Panc1 (cell line): ENCODE measurements at regions not wholly inside any gene's neighbourhood (a gene's known extent, or its start where the extent isn't known, plus 50 kb on each side); places are given as distances from the start of the nearest gene placed in this dataset.

Source experiments
- ATAC-seq: fragments of 200-7000 bp; cut with Tn5 transposase; 2 replicates; pipeline ENCODE4 v1.9.1; 2020; ENCODE audit warnings: mild to moderate bottlenecking, moderate library complexity
- BruUV-seq: library from RNA; stranded (reverse); fragments of 400-500 nt; replicated peaks from 2 replicates; lab custom pipeline; 2021; lab: Mats Ljungman, UMichigan
- CTCF ChIA-PET: fragments of 300-600 bp; sonication (Branson Sonifier 250); formaldehyde crosslinking; loops from one replicate; lab custom pipeline; 2022; ENCODE audit warnings: antibody characterized with exemption; lab: Charles Lee
- POLR2A ChIA-PET: fragments of 300-600 bp; sonication (Branson Sonifier 250); formaldehyde crosslinking; loops from one replicate; lab custom pipeline; 2022; ENCODE audit warnings: antibody characterized with exemption; lab: Charles Lee
- DNase-seq: peaks from one replicate; pipeline ENCODE4 v3.0.0-alpha.2; 2010; ENCODE audit warnings: low read depth, low spot score
- H3K27ac ChIP-seq: 2 replicates; pipeline ENCODE4 v1.5.1; 2011; ENCODE audit warnings: mild to moderate bottlenecking, low read length, inconsistent platforms
- H3K27me3 ChIP-seq: fragments of 200-500 bp; sonication (Bioruptor generic); 2 replicates; pipeline ENCODE4 v1.6.0; 2014; ENCODE audit warnings: low read length, inconsistent platforms; ENCODE audit not compliant: control insufficient read depth, insufficient read depth
- H3K36me3 ChIP-seq: fragments of 200-500 bp; sonication (Bioruptor generic); 2 replicates; pipeline ENCODE4 v1.5.1; 2014; ENCODE audit warnings: inconsistent platforms, mild to moderate bottlenecking, low read length, moderate library complexity; ENCODE audit not compliant: control insufficient read depth, insufficient read depth
- H3K4me1 ChIP-seq: 2 replicates; pipeline ENCODE4 v1.5.1; 2011; ENCODE audit warnings: inconsistent platforms, mild to moderate bottlenecking, low read length, moderate library complexity; ENCODE audit not compliant: control insufficient read depth, insufficient read depth
- H3K4me3 ChIP-seq, 2 experiments: 2 replicates each; pipeline ENCODE4 v1.5.1; 2011 to 2012; ENCODE audit warnings: low read depth in 2 of 2, low read length in 2 of 2, mild to moderate bottlenecking in 2 of 2, inconsistent platforms in 1 of 2, moderate library complexity in 1 of 2
- H3K9me3 ChIP-seq: fragments of 200-500 bp; sonication (Bioruptor generic); 2 replicates; pipeline ENCODE4 v1.5.1; 2014; ENCODE audit warnings: low read depth, mild to moderate bottlenecking, inconsistent platforms, low read length, moderate library complexity; ENCODE audit not compliant: control insufficient read depth, insufficient read depth
- CTCF ChIP-seq: fragments of 450-650 bp; IDR thresholded peaks from 2 replicates; pipeline ENCODE4 v1.5.1; 2017; ENCODE audit warnings: mild to moderate bottlenecking
- POLR2AphosphoS5 ChIP-seq: IDR thresholded peaks from 2 replicates; pipeline ENCODE4 v1.6.1; 2012; ENCODE audit warnings: mild to moderate bottlenecking, low read depth, low read length, moderate library complexity
- REST ChIP-seq, 2 experiments: IDR thresholded peaks; 2 replicates each; pipeline ENCODE4 v1.6.1; 2011 to 2012; ENCODE audit warnings: low read depth in 2 of 2, control low read depth in 1 of 2, low read length in 1 of 2, mild to moderate bottlenecking in 1 of 2, moderate library complexity in 1 of 2; ENCODE audit not compliant: insufficient read depth in 1 of 2
- SIN3A ChIP-seq: IDR thresholded peaks from 2 replicates; pipeline ENCODE4 v1.6.1; 2012; ENCODE audit warnings: low read depth, mild to moderate bottlenecking, low read length, moderate library complexity, borderline replicate concordance; ENCODE audit not compliant: insufficient read depth
- TCF7L2 ChIP-seq: IDR thresholded peaks from 2 replicates; pipeline ENCODE4 v1.6.1; 2011; ENCODE audit warnings: mild to moderate bottlenecking, low read depth, low read length, inconsistent platforms
- in situ Hi-C: cut with HindIII; loops from 2 replicates; pipeline ENCODE4 v1.10.0; 2016; ENCODE audit warnings: low sequenced_read_pairs, low pct_unique_long_range_greater_than_20kb
- intact Hi-C: fragments of 100-400 bp; cut with micrococcal nuclease; formaldehyde crosslinking; loops from one replicate; pipeline ENCODE4 v1.10.0; 2022; ENCODE audit not compliant: unreplicated experiment

GRCh38 chr19:31831421-31832175 is 482.4 kb upstream of the TSHZ3 start:
- Histone ChIP-seq H3K4me1 (no peaks in the 10 kb centered on the region), H3K9me3 (no peaks in the 10 kb centered on the region), H3K27ac (no peak overlapping the region), H3K4me3 (no peak overlapping the region), H3K36me3 (no peaks in the 10 kb centered on the region), H3K27me3 (no peaks in the 10 kb centered on the region; the same call in 1 of the 2 replicates)
- CTCF ChIA-PET, result no interaction called here
- POLR2A ChIA-PET, result no interaction called here
- no peak for DNase-seq
- no TSS peak for BruUV-seq
- intact Hi-C loops, result no loop called here
- in situ Hi-C loops, result no loop called here
- TF ChIP-seq SIN3A (no peak), POLR2AphosphoS5 (no peak), REST (IDR thresholded peaks at IDR 0.05; ENCODE audit: insufficient read depth in 1 of 2, low read depth in 2 of 2, low read length in 1 of 2) (no peak), CTCF (no peak), TCF7L2 (no peak)
- no peak for ATAC-seq

GRCh38 chr19:31832176-31832548 is 482.9 kb upstream of the TSHZ3 start:
- ChIA-PET POLR2A (no interaction called here), CTCF (no interaction called here)
- in situ Hi-C loops, result no loop called here

More at GRCh38 chr19:31832176-31832548, 482.9 kb upstream of the TSHZ3 start:
- no peaks in the 10 kb centered on the region for H3K36me3 ChIP-seq
- H3K4me1 ChIP-seq, result no peaks in the 10 kb centered on the region
- TF ChIP-seq CTCF (no peak), TCF7L2 (no peak), SIN3A (no peak)
- H3K27me3 ChIP-seq, result no peaks in the 10 kb centered on the region; the same call in 1 of the 2 replicates
- H3K4me3 ChIP-seq, result no peak overlapping the region
- ATAC-seq (no peak), DNase-seq (no peak)
- intact Hi-C loops, result no loop called here
- no TSS peak for BruUV-seq
- no peak overlapping the region for H3K27ac ChIP-seq
- H3K9me3 ChIP-seq, result no peaks in the 10 kb centered on the region
